ENCODE measurements at regions not wholly inside any gene's neighbourhood (a gene's known extent, or its start where the extent isn't known, plus 50 kb on each side); places are given as distances from the start of the nearest gene placed in this dataset.
"Not testable (repeated sequence)": the region's sequence is repeated elsewhere in the genome, so short reads cannot be mapped to it uniquely, and the experiment has no call there.

GRCh38 chr1:81738875-81739274 is 61.9 kb upstream of the ADGRL2 start:
- H3K4me3 ChIP-seq, result no peak overlapping the region
- H3K36me3 ChIP-seq, result no peaks in the 10 kb centered on the region
- 84 to 100% methylated on average over 1 of the region's 1 CpG for WGBS, 2 donors
- no peak for DNase-seq
- intact Hi-C loops (cut with DNase I), result no loop called here
- TF ChIP-seq CTCF (IDR thresholded peaks at IDR 0.05), result no peak
- no peaks in the 10 kb centered on the region for H3K27me3 ChIP-seq
- ATAC-seq, result no peak
- H3K27ac ChIP-seq, result no peak overlapping the region
- H3K9me3 ChIP-seq, result no peaks in the 10 kb centered on the region
- peaks cover 0 to 31% (median 16%) of the 10 kb centered on the region in 9 donors for H3K4me1 ChIP-seq

- ATAC-seq (no peak), DNase-seq (no peak)
- H3K27me3 ChIP-seq, result no peaks in the 10 kb centered on the region
- intact Hi-C loops (cut with DNase I), result no loop called here
- H3K27ac ChIP-seq, result no peak overlapping the region
- peaks cover 0 to 10% (median 0%) of the 10 kb centered on the region in 9 donors for H3K4me1 ChIP-seq
- H3K4me3 ChIP-seq, result no peak overlapping the region
- peaks cover 0 to 4% (median 0%) of the 10 kb centered on the region in 11 donors for H3K9me3 ChIP-seq
- TF ChIP-seq CTCF (IDR thresholded peaks at IDR 0.05), result no peak
- WGBS, 2 donors, result 97 to 98% methylated on average over 2 of the region's 2 CpGs
- no peaks in the 10 kb centered on the region for H3K36me3 ChIP-seq
Observed at GRCh38 chr1:81733480-81733879, 67.3 kb upstream of the ADGRL2 start.

- intact Hi-C loops (cut with DNase I), result no loop called here
- ATAC-seq, result peak in 4 of 8 donors; percentile 34 to 70 (median 58)
Observed at GRCh38 chr1:81731989-81732388, 68.7 kb upstream of the ADGRL2 start.

GRCh38 chr1:81730881-81731280 is 69.9 kb upstream of the ADGRL2 start:
- Histone ChIP-seq H3K27ac (no peak overlapping the region), H3K36me3 (no peaks in the 10 kb centered on the region), H3K4me3 (no peak overlapping the region), H3K4me1 (peaks cover 0 to 10% (median 0%) of the 10 kb centered on the region in 9 donors), H3K27me3 (no peaks in the 10 kb centered on the region), H3K9me3 (peaks cover 0 to 4% (median 0%) of the 10 kb centered on the region in 11 donors)
- ATAC-seq (no peak), DNase-seq (no peak)
- intact Hi-C loops (cut with DNase I), result no loop called here
- WGBS, 2 donors, result 83 to 89% methylated on average over 1 of the region's 1 CpG
- TF ChIP-seq CTCF (IDR thresholded peaks at IDR 0.05), result no peak

More at GRCh38 chr1:81731989-81732388, 68.7 kb upstream of the ADGRL2 start:
- H3K4me3 ChIP-seq, result no peak overlapping the region
- H3K4me1 ChIP-seq, result peaks cover 0 to 10% (median 0%) of the 10 kb centered on the region in 9 donors
- TF ChIP-seq CTCF (IDR thresholded peaks at IDR 0.05), result no peak
- no peaks in the 10 kb centered on the region for H3K36me3 ChIP-seq
- H3K27ac ChIP-seq, result no peak overlapping the region
- no peaks in the 10 kb centered on the region for H3K27me3 ChIP-seq
- no peak for DNase-seq
- H3K9me3 ChIP-seq, result peaks cover 0 to 4% (median 0%) of the 10 kb centered on the region in 11 donors

- H3K9me3 ChIP-seq; H3K36me3 ChIP-seq; H3K4me1 ChIP-seq; H3K27me3 ChIP-seq; H3K27ac ChIP-seq; H3K4me3 ChIP-seq; ATAC-seq; intact Hi-C loops (cut with DNase I); DNase-seq: not testable (repeated sequence)
- WGBS, 2 donors, result 89 to 90% methylated on average over 7 of the region's 7 CpGs
Observed at GRCh38 chr1:81730299-81730698, 70.4 kb upstream of the ADGRL2 start.
